KMS-11 (cell line): ENCODE measurements at regions not wholly inside any gene's neighbourhood (a gene's known extent, or its start where the extent isn't known, plus 50 kb on each side); places are given as distances from the start of the nearest gene placed in this dataset.

Experiments
- H2AFZ ChIP-seq: fragments of 200-600 bp; sonication (generic); 2 replicates; pipeline ENCODE4 v1.6.1; 2016; ENCODE audit warnings: antibody characterized with exemption, mixed run types, low read depth
- H3K27ac ChIP-seq: fragments of 200-600 bp; sonication (generic); 2 replicates; pipeline ENCODE4 v1.6.1; 2016; ENCODE audit warnings: mild to moderate bottlenecking, mixed run types
- H3K27me3 ChIP-seq: fragments of 200-600 bp; sonication (generic); 2 replicates; pipeline ENCODE4 v1.6.1; 2017; ENCODE audit warnings: mild to moderate bottlenecking, low read depth, mixed run types, moderate library complexity; ENCODE audit not compliant: insufficient read depth
- H3K36me3 ChIP-seq: fragments of 200-600 bp; sonication (generic); 2 replicates; pipeline ENCODE4 v1.6.1; 2017; ENCODE audit warnings: mild to moderate bottlenecking, mixed run types; ENCODE audit not compliant: insufficient read depth
- H3K4me1 ChIP-seq: fragments of 200-600 bp; sonication (generic); 2 replicates; pipeline ENCODE4 v1.6.1; 2016; ENCODE audit warnings: mild to moderate bottlenecking, low read depth, mixed run types; ENCODE audit not compliant: poor library complexity, severe bottlenecking
- H3K4me2 ChIP-seq: fragments of 200-600 bp; sonication (generic); 2 replicates; pipeline ENCODE4 v1.7.0; 2016; ENCODE audit warnings: mild to moderate bottlenecking, mixed run types
- H3K4me3 ChIP-seq: fragments of 200-600 bp; sonication (generic); IDR thresholded peaks from 2 replicates; pipeline ENCODE4 v1.6.1; 2017; ENCODE audit warnings: low read depth, low read length, mixed read lengths; ENCODE audit not compliant: insufficient read depth
- H3K79me2 ChIP-seq: fragments of 200-600 bp; sonication (generic); 2 replicates; pipeline ENCODE4 v1.6.1; 2016; ENCODE audit warnings: low read depth, mixed run types; ENCODE audit not compliant: insufficient read depth
- H3K9ac ChIP-seq: fragments of 200-600 bp; sonication (generic); 2 replicates; pipeline ENCODE4 v1.6.1; 2016; ENCODE audit warnings: mild to moderate bottlenecking, mixed run types
- H4K20me1 ChIP-seq: fragments of 200-600 bp; sonication (generic); 2 replicates; pipeline ENCODE4 v1.6.1; 2016; ENCODE audit warnings: mild to moderate bottlenecking, mixed run types; ENCODE audit not compliant: insufficient read depth
- CTCF ChIP-seq: fragments of 200-600 bp; sonication (generic); conservative IDR thresholded peaks from 2 replicates; pipeline ENCODE4 v1.6.1; 2017; ENCODE audit warnings: low read depth, mild to moderate bottlenecking, antibody characterized with exemption, low read length, moderate library complexity, mixed read lengths

DNA sequence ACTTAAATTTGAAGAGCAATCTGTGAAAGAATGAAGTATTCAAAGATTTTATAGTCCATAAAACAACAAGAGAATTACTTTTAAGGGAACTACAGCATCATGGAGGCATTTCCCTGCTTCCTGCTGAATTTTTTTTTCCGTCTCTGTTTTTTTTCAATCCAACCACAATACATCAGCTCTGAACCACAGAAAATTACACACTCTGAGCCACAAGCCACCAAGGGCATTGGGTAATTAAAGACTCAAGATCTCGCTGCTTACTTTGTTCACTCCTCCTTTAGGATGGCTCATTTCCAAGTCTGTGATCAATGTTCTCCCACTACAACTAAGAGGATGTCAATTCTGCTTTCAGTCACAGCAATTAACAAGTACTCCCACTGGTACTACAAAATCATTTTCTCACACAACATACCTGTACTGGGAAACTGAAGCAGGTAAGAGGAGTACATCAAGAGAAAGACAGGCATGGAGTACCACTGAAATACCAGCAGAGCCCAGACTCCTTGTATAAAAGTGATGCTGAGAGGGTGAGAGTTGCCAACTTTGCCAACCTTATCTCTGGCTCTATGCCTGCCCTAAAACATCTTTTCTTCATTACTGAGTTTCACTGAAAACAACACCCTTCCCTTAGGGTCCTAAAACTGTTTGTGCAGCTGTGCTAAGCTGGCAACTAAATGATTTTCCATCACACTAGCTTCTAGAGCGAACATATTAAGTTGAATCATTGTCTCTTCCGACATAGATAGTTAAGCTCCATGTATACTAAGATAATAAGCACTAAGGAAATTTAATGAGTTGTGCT lies 105.8 kb upstream of the MAGEB18 start:
- Histone ChIP-seq H4K20me1 (no peaks in the 10 kb centered on the region), H3K4me2 (no peak overlapping the region), H3K4me3 (no peak overlapping the region), H3K36me3 (no peaks in the 10 kb centered on the region), H3K27me3 (no peaks in the 10 kb centered on the region), H3K79me2 (no peaks in the 10 kb centered on the region), H3K9ac (no peak overlapping the region), H2AFZ (no peak overlapping the region), H3K27ac (no peak overlapping the region), H3K4me1 (no peaks in the 10 kb centered on the region)
- TF ChIP-seq CTCF = no peak

- no peak for TF ChIP-seq CTCF
- no peak overlapping the region for H2AFZ ChIP-seq
- no peaks in the 10 kb centered on the region for H3K27me3 ChIP-seq
- H3K79me2 ChIP-seq = no peaks in the 10 kb centered on the region
- no peak overlapping the region for H3K4me3 ChIP-seq
- no peak overlapping the region for H3K27ac ChIP-seq
- no peaks in the 10 kb centered on the region for H3K36me3 ChIP-seq
- no peaks in the 10 kb centered on the region for H4K20me1 ChIP-seq
- H3K9ac ChIP-seq = no peak overlapping the region
- no peaks in the 10 kb centered on the region for H3K4me1 ChIP-seq
- no peak overlapping the region for H3K4me2 ChIP-seq
These were observed 100.8 kb upstream of the MAGEB18 start for GRCh38 chrX:26037367-26037766.

DNA sequence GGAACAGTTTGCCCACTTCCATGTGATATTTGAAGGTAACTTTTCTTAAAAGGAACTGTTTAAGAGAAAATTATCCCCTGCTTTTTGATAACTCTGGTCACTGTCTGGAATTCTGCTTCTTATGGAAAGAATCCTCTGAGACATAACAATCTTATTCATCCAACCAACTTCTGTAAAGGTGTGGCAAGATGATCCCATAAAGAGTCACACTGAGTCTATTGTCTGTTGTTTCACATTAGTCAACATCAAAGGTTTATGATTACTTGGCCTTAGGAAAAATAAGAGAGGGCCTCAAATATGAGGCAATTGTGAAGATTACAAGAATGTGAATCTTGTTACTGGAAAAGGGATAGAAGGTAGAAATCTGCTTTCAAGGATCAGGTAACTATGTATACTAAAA lies 88.0 kb upstream of the MAGEB18 start:
- H3K4me1 ChIP-seq = no peaks in the 10 kb centered on the region
- no peak overlapping the region for H3K4me2 ChIP-seq
- H3K79me2 ChIP-seq = no peaks in the 10 kb centered on the region
- H3K27ac ChIP-seq = no peak overlapping the region
- no peak for TF ChIP-seq CTCF
- no peak overlapping the region for H2AFZ ChIP-seq
- no peaks in the 10 kb centered on the region for H3K36me3 ChIP-seq
- no peak overlapping the region for H3K9ac ChIP-seq
- no peaks in the 10 kb centered on the region for H4K20me1 ChIP-seq
- H3K4me3 ChIP-seq = no peak overlapping the region
- no peaks in the 10 kb centered on the region for H3K27me3 ChIP-seq

DNA sequence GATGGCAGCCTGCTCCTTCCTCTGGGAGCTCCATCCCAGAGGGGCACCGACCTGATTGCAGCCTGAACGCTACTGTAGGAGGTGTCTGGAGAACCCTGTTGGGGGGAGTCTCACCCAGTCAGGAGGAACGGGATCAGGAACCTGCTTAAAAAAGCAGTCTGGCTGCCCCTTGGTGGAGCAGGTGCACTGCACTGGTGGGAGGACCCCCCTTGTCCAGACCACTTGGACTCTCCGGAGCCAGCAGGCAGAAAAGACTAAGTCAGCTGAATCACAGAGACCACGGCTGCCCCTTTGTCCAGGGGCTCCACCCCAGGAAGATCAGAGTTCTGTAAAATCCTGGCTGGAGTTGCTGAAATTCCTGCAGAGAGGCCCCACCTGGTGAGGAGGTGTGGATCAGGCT lies 67.3 kb upstream of the MAGEB18 start:
- Histone ChIP-seq H3K27me3 (no peaks in the 10 kb centered on the region), H3K9ac (no peak overlapping the region), H3K36me3 (no peaks in the 10 kb centered on the region), H4K20me1 (no peaks in the 10 kb centered on the region), H3K4me3 (no peak overlapping the region), H3K27ac (no peak overlapping the region), H3K79me2 (no peaks in the 10 kb centered on the region), H3K4me1 (no peaks in the 10 kb centered on the region), H3K4me2 (no peak overlapping the region), H2AFZ (no peak overlapping the region)
- TF ChIP-seq CTCF = no peak
